C4-2B (cell line): ENCODE measurements at regions not wholly inside any gene's neighbourhood (a gene's known extent, or its start where the extent isn't known, plus 50 kb on each side); places are given as distances from the start of the nearest gene placed in this dataset.

Source experiments
- ZFX ChIP-seq: fragments of 450-650 bp; IDR thresholded peaks from 2 replicates; pipeline ENCODE4 v1.6.1; 2017
- TF ChIP-seq, protein P1 (sequence below): fragments of 450-650 bp; conservative IDR thresholded peaks from 2 replicates; pipeline ENCODE4 v1.5.1; 2017; ENCODE audit warnings: mild to moderate bottlenecking

DNA sequence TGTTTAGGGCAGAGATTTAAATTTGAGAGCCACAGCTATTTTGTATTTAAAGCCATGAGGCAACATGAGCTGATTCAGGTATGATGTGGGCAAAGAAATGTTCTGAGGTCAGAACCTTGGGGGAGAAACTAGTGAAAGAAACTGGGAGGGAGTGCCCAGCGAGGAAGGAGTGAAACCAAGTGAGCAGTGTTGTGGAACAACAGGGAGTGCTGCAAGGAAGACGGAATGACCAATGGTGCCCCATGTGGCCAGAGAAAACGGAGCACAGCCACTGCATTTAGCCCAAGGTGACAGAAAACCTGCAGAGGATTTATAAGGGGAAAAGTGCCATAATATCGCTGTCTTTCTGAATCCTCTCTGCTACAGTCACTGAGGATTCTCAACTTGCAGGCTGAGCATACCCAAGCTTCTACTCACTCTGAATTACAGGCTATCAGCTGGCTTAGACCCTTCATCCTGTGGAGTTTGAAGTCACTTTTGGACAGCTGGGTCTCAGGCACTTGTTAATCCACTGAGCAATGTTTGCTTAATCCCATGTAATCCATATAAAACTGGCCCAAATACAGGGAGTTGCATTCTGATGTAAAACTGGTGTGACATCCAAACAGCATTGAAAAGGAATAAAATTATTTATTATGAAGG is 777.3 kb downstream of the CCSER2 start:
- TF ChIP-seq, protein P1, sequence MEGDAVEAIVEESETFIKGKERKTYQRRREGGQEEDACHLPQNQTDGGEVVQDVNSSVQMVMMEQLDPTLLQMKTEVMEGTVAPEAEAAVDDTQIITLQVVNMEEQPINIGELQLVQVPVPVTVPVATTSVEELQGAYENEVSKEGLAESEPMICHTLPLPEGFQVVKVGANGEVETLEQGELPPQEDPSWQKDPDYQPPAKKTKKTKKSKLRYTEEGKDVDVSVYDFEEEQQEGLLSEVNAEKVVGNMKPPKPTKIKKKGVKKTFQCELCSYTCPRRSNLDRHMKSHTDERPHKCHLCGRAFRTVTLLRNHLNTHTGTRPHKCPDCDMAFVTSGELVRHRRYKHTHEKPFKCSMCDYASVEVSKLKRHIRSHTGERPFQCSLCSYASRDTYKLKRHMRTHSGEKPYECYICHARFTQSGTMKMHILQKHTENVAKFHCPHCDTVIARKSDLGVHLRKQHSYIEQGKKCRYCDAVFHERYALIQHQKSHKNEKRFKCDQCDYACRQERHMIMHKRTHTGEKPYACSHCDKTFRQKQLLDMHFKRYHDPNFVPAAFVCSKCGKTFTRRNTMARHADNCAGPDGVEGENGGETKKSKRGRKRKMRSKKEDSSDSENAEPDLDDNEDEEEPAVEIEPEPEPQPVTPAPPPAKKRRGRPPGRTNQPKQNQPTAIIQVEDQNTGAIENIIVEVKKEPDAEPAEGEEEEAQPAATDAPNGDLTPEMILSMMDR: peak; percentile 33
- TF ChIP-seq ZFX: no peak
